ENCODE measurements at regions not wholly inside any gene's neighbourhood (a gene's known extent, or its start where the extent isn't known, plus 50 kb on each side); places are given as distances from the start of the nearest gene placed in this dataset.
"Not testable (repeated sequence)": the region's sequence is repeated elsewhere in the genome, so short reads cannot be mapped to it uniquely, and the experiment has no call there.

- TF ChIP-seq POLR2A, CTCF, POLR2AphosphoS5 (IDR thresholded peaks at IDR 0.05): not testable (repeated sequence)
Observed at GRCh38 chr10:124190476-124190875, 97.1 kb upstream of the CHST15 start.

Data from sigmoid colon (tissue), 4 donors.